ENCODE measurements at regions not wholly inside any gene's neighbourhood (a gene's known extent, or its start where the extent isn't known, plus 50 kb on each side); places are given as distances from the start of the nearest gene placed in this dataset.

DNA sequence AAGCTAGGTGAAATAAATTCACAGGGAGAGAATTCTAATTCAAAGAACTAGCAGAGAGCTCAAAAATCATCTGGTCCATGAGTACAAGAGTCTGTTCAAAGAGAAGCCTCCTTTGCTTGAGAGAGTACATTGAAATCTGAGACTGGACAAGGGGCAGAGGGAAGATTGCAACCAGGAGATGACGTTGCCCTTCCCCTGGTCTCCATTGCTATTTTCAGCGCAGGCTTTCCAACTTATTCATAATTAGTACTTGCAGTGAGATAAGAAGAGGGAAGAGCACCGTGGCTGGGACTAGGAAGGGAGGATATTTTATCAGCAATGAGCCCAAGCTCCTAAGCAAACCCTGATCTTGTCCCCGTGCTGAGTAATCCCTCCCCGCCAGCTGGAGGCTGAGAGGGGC is 251.8 kb upstream of the RORA start:
- Histone ChIP-seq H3K23ac (ENCODE audit: insufficient read length, low read depth, low read length) (no peak overlapping the region), H3K79me1 (ENCODE audit: insufficient read depth, low read depth, low read length, poor library complexity, severe bottlenecking) (no peaks in the 10 kb centered on the region), H3K4ac (ENCODE audit: low read depth, low read length) (no peak overlapping the region), H3K23me2 (ENCODE audit: insufficient read length, low read depth, low read length, poor library complexity, severe bottlenecking) (no peaks in the 10 kb centered on the region), H2BK120ac (ENCODE audit: low read depth, low read length, poor library complexity, severe bottlenecking) (no peak overlapping the region), H4K20me1 (ENCODE audit: control insufficient read depth, insufficient read depth, insufficient read length) (no peaks in the 10 kb centered on the region), H3K18ac (ENCODE audit: insufficient read length, low read depth, low read length) (no peak overlapping the region), H2AK5ac (ENCODE audit: insufficient read length, low read length) (no peak overlapping the region), H2BK12ac (ENCODE audit: insufficient read length, low read depth, low read length) (no peak overlapping the region), H3K4me1 (ENCODE audit: insufficient read depth, low read length) (no peaks in the 10 kb centered on the region), H4K91ac (ENCODE audit: insufficient read length, low read depth, low read length) (no peak overlapping the region), H2BK15ac (ENCODE audit: low read depth, low read length) (no peak overlapping the region), H3K9ac (ENCODE audit: extremely low read depth, insufficient read length, low read length) (no peak overlapping the region), H2BK20ac (ENCODE audit: low read depth, low read length, poor library complexity, severe bottlenecking) (no peak overlapping the region), H3K79me2 (ENCODE audit: insufficient read depth, low read length) (no peaks in the 10 kb centered on the region), H3K56ac (ENCODE audit: insufficient read length, low read depth, low read length) (no peak overlapping the region), H3K14ac (ENCODE audit: insufficient read depth, low read length) (no peak overlapping the region), H4K8ac (replicated peaks; ENCODE audit: insufficient read length, low read depth, low read length) (no peak overlapping the region), H4K5ac (ENCODE audit: insufficient read length, low read depth, low read length) (no peak overlapping the region), H3K9me3 (ENCODE audit: control insufficient read depth, low read depth, low read length) (no peaks in the 10 kb centered on the region), H2AFZ (ENCODE audit: low read length) (no peak overlapping the region), H3K4me2 (ENCODE audit: insufficient read depth, insufficient read length, low read length) (no peak overlapping the region), H3K27ac (ENCODE audit: insufficient read length, low read depth, low read length) (no peak overlapping the region), H3T11ph (ENCODE audit: low read length) (no peak overlapping the region), H3K27me3 (ENCODE audit: insufficient read depth, low read length) (no peaks in the 10 kb centered on the region), H2BK5ac (ENCODE audit: insufficient read length, low read length) (no peak overlapping the region)
- DNase-seq = no peak
- no peaks in the 10 kb centered on the region for H3K9me3 Mint-ChIP-seq
- peaks cover 0 to 6% of the 10 kb centered on the region in 2 experiments; a peak in 1 of 4 replicates for H3K4me1 Mint-ChIP-seq
- WGBS (ENCODE audit: extremely low coverage, insufficient read length, low lambda C conversion rate) = no CpG with 5 or more reads among the region's 5 CpGs
- no peaks in the 10 kb centered on the region; the same call in 1 of the 2 replicates for H3K27me3 Mint-ChIP-seq (ENCODE audit: low read depth)
- no peak overlapping the region for H3K4me3 Mint-ChIP-seq
- no peaks in the 10 kb centered on the region; a peak in 1 of 7 replicates for H3K36me3 Mint-ChIP-seq (ENCODE audit: insufficient read depth in 1 of 3, low read depth in 3 of 3)
- no peak overlapping the region for H3K27ac Mint-ChIP-seq
- TF ChIP-seq CTCF (conservative IDR thresholded peaks at IDR 0.05) = no peak
